ENCODE measurements at regions not wholly inside any gene's neighbourhood (a gene's known extent, or its start where the extent isn't known, plus 50 kb on each side); places are given as distances from the start of the nearest gene placed in this dataset.

GRCh38 chr14:95034788-95035187 lies 122.5 kb downstream of the DICER1 start:
- no peak for DNase-seq (ENCODE audit: low read depth)

GRCh38 chr14:95033682-95034632 lies 123.4 kb downstream of the DICER1 start:
- DNase-seq (ENCODE audit: low read depth) = no peak

GRCh38 chr14:95033031-95033430 lies 124.3 kb downstream of the DICER1 start:
- DNase-seq (ENCODE audit: low read depth) = no peak

- no peak for DNase-seq (ENCODE audit: low read depth)
Observed at GRCh38 chr14:95026851-95027463, 130.4 kb downstream of the DICER1 start.

GRCh38 chr14:95025941-95026340 lies 131.4 kb downstream of the DICER1 start:
- DNase-seq (ENCODE audit: low read depth) = no peak

- DNase-seq (ENCODE audit: low read depth) = peak; percentile 47
Observed at GRCh38 chr14:95025218-95025617, 132.1 kb downstream of the DICER1 start.

GRCh38 chr14:95024380-95024779 lies 132.9 kb downstream of the DICER1 start:
- no peak for DNase-seq (ENCODE audit: low read depth)

- DNase-seq (ENCODE audit: low read depth) = peak; percentile 40
Observed at GRCh38 chr14:95023886-95024285, 133.4 kb downstream of the DICER1 start.

- no peak for DNase-seq (ENCODE audit: low read depth)
Observed at GRCh38 chr14:95023115-95023514, 134.2 kb downstream of the DICER1 start.

- DNase-seq (ENCODE audit: low read depth) = no peak
Observed at GRCh38 chr14:95021588-95021987, 135.7 kb downstream of the DICER1 start.

- no peak for DNase-seq (ENCODE audit: low read depth)
Observed at GRCh38 chr14:95018821-95019220, 138.5 kb downstream of the DICER1 start.

- peak; percentile 6 for DNase-seq (ENCODE audit: low read depth)
Observed at GRCh38 chr14:95015046-95015445, 142.3 kb downstream of the DICER1 start.

- DNase-seq (ENCODE audit: low read depth) = no peak
Observed at GRCh38 chr14:95014036-95014435, 143.3 kb downstream of the DICER1 start.

- no peak for DNase-seq (ENCODE audit: low read depth)
Observed at GRCh38 chr14:95011445-95012006, 145.8 kb downstream of the DICER1 start.

GRCh38 chr14:95008445-95009217 lies 148.7 kb downstream of the DICER1 start:
- no peak for DNase-seq (ENCODE audit: low read depth)

- no peak for DNase-seq (ENCODE audit: low read depth)
Observed at GRCh38 chr14:95007921-95008320, 149.4 kb downstream of the DICER1 start.

- DNase-seq (ENCODE audit: low read depth) = no peak
Observed at GRCh38 chr14:95006479-95006878, 150.8 kb downstream of the DICER1 start.

GRCh38 chr14:95006051-95006450 lies 151.3 kb downstream of the DICER1 start:
- DNase-seq (ENCODE audit: low read depth) = no peak

GRCh38 chr14:95003099-95003960 lies 154.0 kb downstream of the DICER1 start:
- no peak for DNase-seq (ENCODE audit: low read depth)

- DNase-seq (ENCODE audit: low read depth) = no peak
Observed at GRCh38 chr14:94998685-94999084, 158.6 kb downstream of the DICER1 start.

- DNase-seq (ENCODE audit: low read depth) = no peak
Observed at GRCh38 chr14:94998110-94998509, 159.2 kb downstream of the DICER1 start.
